Prostate gland (tissue), 2 donors: ENCODE measurements at regions not wholly inside any gene's neighbourhood (a gene's known extent, or its start where the extent isn't known, plus 50 kb on each side); places are given as distances from the start of the nearest gene placed in this dataset.

Experiments used
- POLR2A ChIP-seq: fragments of 450-650 bp; IDR thresholded peaks from one replicate; pipeline ENCODE4 v1.6.1; 2016; ENCODE audit warnings: antibody characterized with exemption, mild to moderate bottlenecking
- POLR2AphosphoS5 ChIP-seq: sonication (generic); formaldehyde crosslinking; IDR thresholded peaks from one replicate; pipeline ENCODE4 v1.6.1; 2017; ENCODE audit warnings: antibody characterized with exemption
- TF ChIP-seq, protein P1 (sequence below), 4 experiments: fragments of 200-600 bp in 2 of 4; fragments of 450-650 bp in 2 of 4; sonication (generic) in 2 of 4; IDR thresholded peaks; 1 replicate in 3 of 4; 2 replicates in 1 of 4; pipeline ENCODE4 v1.5.1; 2016 to 2019; ENCODE audit warnings: antibody characterized with exemption in 4 of 4, mild to moderate bottlenecking in 2 of 4, moderate library complexity in 2 of 4

DNA sequence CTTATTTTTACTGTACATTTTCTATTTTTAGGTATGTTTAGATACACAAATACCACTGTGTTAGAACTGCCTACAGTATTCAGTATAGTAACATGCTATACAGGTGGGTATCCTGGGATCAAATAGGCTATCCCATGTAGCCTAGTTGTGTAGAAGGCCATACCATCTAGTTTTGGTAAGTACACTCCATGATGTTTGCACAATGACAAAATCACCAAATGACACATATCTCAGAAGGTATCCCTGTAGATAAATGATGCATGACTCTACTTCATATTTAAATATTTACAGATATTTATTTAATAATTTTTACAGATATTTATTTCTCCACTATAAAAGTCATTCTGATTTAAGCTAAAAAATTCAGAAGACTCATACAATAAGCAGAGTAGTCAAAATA, 233.8 kb upstream of the OSR1 start:
- TF ChIP-seq, protein P1, sequence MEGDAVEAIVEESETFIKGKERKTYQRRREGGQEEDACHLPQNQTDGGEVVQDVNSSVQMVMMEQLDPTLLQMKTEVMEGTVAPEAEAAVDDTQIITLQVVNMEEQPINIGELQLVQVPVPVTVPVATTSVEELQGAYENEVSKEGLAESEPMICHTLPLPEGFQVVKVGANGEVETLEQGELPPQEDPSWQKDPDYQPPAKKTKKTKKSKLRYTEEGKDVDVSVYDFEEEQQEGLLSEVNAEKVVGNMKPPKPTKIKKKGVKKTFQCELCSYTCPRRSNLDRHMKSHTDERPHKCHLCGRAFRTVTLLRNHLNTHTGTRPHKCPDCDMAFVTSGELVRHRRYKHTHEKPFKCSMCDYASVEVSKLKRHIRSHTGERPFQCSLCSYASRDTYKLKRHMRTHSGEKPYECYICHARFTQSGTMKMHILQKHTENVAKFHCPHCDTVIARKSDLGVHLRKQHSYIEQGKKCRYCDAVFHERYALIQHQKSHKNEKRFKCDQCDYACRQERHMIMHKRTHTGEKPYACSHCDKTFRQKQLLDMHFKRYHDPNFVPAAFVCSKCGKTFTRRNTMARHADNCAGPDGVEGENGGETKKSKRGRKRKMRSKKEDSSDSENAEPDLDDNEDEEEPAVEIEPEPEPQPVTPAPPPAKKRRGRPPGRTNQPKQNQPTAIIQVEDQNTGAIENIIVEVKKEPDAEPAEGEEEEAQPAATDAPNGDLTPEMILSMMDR (IDR thresholded peaks at IDR 0.05): no peak
- TF ChIP-seq POLR2A: no peak
- TF ChIP-seq POLR2AphosphoS5: no peak
